PFSK-1 (cell line): ENCODE measurements at regions not wholly inside any gene's neighbourhood (a gene's known extent, or its start where the extent isn't known, plus 50 kb on each side); places are given as distances from the start of the nearest gene placed in this dataset.

Experiments used
- POLR2AphosphoS5 ChIP-seq: IDR thresholded peaks from 2 replicates; pipeline ENCODE4 v1.6.1; 2012; ENCODE audit warnings: low read depth, mild to moderate bottlenecking, control low read depth, low read length, moderate library complexity
- SIN3A ChIP-seq: IDR thresholded peaks from 2 replicates; pipeline ENCODE4 v1.6.1; 2012; ENCODE audit warnings: mild to moderate bottlenecking, low read length, moderate library complexity, borderline replicate concordance; ENCODE audit not compliant: insufficient read depth

DNA sequence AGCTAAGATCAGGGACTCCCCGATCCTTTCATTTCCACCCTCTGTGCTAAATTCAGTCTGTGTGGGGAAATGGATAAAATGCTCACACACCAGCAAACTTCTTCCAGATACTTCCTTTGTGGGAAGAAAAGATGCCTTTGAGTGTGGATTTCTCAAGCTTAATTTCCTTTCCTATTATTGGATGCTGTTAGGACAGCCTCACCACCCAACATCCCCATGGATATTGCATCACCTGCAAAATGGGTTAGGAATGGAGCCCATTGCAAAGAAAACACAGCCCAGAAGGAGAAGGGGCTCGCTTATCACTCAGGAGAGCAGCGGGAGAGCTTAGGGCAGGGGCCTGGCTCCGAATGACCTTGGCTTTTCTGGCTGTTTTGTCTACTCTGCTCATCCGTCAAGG lies 272.2 kb downstream of the CDC5L start:
- TF ChIP-seq POLR2AphosphoS5: no peak
- TF ChIP-seq SIN3A: no peak
